ENCODE measurements at regions not wholly inside any gene's neighbourhood (a gene's known extent, or its start where the extent isn't known, plus 50 kb on each side); places are given as distances from the start of the nearest gene placed in this dataset.

DNA sequence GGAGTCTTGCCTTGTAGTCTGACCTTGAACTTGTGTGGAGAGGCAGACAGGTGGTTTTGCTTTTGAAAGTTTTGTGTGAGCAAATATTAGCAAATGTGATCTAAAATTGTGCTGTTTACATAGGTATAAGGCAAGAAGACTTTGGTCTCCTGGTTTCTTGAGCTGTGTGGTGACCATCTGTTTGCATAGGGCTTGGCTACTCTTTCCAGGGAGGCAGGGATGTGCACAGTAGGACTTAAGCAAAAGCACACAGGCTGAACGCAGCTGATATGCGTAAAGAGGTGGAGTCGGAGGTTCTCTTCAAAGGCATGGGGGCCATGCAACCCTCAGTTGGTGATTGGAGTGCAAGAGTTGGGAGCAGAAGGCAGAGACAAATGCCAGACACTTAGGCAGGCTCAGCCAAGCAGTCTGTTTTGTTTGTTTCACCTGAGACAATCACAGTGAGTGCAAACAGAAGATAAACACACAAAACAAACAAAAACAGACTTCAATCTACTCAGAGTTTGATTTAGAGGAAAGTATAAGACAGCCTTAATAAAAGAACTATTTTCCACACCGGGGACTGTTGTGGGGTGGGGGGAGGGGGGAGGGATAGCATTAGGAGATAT, 744.2 kb downstream of the MTRR start:
- TF ChIP-seq, protein P1, sequence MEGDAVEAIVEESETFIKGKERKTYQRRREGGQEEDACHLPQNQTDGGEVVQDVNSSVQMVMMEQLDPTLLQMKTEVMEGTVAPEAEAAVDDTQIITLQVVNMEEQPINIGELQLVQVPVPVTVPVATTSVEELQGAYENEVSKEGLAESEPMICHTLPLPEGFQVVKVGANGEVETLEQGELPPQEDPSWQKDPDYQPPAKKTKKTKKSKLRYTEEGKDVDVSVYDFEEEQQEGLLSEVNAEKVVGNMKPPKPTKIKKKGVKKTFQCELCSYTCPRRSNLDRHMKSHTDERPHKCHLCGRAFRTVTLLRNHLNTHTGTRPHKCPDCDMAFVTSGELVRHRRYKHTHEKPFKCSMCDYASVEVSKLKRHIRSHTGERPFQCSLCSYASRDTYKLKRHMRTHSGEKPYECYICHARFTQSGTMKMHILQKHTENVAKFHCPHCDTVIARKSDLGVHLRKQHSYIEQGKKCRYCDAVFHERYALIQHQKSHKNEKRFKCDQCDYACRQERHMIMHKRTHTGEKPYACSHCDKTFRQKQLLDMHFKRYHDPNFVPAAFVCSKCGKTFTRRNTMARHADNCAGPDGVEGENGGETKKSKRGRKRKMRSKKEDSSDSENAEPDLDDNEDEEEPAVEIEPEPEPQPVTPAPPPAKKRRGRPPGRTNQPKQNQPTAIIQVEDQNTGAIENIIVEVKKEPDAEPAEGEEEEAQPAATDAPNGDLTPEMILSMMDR (IDR thresholded peaks at IDR 0.05): no peak
- TF ChIP-seq POLR2A (IDR thresholded peaks at IDR 0.05; ENCODE audit: low read length) (no peak), EP300 (IDR thresholded peaks at IDR 0.05) (no peak), JUN (IDR thresholded peaks at IDR 0.05) (no peak), NPAS2 (CRISPR knock-in tag; IDR thresholded peaks at IDR 0.05; ENCODE audit: borderline replicate concordance) (no peak), RAD21 (conservative IDR thresholded peaks at IDR 0.05 in 1 of 2, IDR thresholded peaks at IDR 0.05 in 1 of 2) (no peak), RCOR1 (IDR thresholded peaks at IDR 0.05; ENCODE audit: low read depth, low read length) (no peak), MYC (IDR thresholded peaks at IDR 0.05; ENCODE audit: borderline replicate concordance, low read length) (no peak), FOSB (CRISPR knock-in tag; IDR thresholded peaks at IDR 0.05) (no peak)
- TF ChIP-seq, protein P2, sequence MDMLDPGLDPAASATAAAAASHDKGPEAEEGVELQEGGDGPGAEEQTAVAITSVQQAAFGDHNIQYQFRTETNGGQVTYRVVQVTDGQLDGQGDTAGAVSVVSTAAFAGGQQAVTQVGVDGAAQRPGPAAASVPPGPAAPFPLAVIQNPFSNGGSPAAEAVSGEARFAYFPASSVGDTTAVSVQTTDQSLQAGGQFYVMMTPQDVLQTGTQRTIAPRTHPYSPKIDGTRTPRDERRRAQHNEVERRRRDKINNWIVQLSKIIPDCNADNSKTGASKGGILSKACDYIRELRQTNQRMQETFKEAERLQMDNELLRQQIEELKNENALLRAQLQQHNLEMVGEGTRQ (IDR thresholded peaks at IDR 0.05): no peak
- TF ChIP-seq, protein P3, sequence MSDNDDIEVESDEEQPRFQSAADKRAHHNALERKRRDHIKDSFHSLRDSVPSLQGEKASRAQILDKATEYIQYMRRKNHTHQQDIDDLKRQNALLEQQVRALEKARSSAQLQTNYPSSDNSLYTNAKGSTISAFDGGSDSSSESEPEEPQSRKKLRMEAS (IDR thresholded peaks at IDR 0.05): no peak
